Posterior cingulate gyrus (tissue), 11 donors: ENCODE measurements at regions not wholly inside any gene's neighbourhood (a gene's known extent, or its start where the extent isn't known, plus 50 kb on each side); places are given as distances from the start of the nearest gene placed in this dataset.

Experiments used
- DNase-seq, 10 donors: peaks; one replicate each; pipeline versions ENCODE4 v3.0.0 to v3.0.0-alpha.2; 2020 to 2021; ENCODE audit warnings: mixed read lengths in 3 of 10
- intact Hi-C: fragments of 100-400 bp; cut with DNase I; formaldehyde crosslinking; loops from one replicate; pipeline ENCODE4 v1.15.1; 2023

DNA sequence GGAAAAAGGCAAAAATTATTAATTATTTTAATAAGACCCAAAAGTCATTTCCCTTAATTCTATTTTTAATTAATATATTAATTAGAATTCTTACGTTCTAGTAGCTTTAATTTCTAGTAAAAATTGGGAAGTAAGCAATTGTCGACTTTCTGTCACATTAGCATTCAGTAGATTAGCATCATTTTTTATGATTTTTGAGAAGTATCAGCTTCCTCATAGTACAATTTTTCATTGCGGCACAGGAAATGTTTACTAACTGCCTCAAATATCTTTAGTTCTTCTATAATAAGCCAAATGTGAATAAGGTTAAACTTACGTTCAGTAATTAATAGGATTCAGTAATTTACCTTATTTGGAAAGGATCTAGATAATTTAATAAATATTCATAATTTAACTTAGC is 687.4 kb downstream of the EPM2A start:
- intact Hi-C loops: no loop called here
- DNase-seq: no peak

- intact Hi-C loops: no loop called here
Observed at GRCh38 chr6:145051661-145052060, 683.7 kb downstream of the EPM2A start.

DNA sequence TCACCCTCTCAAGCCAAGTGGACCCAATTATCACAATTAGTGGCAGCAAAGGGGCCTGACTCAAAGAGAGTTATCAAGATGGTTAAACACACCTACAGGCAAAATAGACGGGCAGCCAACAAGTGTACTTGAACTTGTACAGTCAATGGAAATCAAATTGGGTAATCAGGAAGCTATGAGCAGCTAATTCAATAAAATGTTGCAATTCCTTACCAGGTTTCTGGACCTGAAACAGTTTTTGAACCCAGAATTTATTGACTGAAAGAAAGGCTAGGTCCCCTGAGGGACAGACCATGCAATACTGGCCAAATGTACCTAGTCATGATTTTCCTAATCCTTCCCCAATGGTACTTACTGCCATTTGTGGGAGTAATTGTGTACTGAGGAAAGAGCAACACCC is 679.8 kb downstream of the EPM2A start:
- intact Hi-C loops: no loop called here
- DNase-seq: no peak

More at GRCh38 chr6:145051661-145052060, 683.7 kb downstream of the EPM2A start:
- DNase-seq: no peak

DNA sequence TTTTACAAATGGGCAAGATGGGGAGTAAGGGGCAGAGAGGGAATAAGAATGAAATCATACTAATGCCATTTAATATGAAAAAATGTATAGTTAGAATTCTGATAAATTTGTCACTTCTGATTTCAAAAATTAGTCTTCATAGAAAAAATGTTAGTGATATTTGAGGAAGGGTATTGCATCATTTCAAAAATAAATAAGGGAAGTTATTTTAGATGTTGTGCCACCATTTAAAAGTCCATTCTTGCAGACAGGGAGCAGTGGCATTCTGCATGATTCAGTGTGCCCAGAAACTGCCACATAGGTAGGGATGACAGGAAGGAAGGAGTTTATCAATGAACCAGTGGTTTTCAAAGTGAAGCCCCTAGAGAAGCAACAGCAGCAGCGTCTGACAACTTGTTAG is 674.6 kb downstream of the EPM2A start:
- no peak for DNase-seq
- intact Hi-C loops: no loop called here

- intact Hi-C loops: no loop called here
Observed at GRCh38 chr6:145063091-145063490, 672.2 kb downstream of the EPM2A start.

DNA sequence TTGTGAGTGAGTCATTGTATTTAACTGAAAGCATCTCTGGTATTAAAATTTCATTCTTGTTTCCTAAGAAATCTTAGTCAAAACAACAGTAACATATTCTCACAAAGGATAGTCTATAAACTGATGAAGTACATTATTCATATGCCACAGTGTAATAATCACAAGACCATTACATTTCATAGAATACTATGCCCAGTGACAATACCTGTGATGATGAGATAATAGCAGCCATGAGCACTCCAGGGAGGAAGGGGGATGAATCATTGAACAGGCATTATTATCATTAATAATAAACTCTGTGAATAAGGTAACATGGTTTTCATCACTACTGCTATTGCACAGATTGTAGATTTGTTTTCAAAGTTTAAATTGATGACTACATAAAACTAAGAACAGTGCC is 667.9 kb downstream of the EPM2A start:
- intact Hi-C loops: no loop called here
- no peak for DNase-seq

More at GRCh38 chr6:145063091-145063490, 672.2 kb downstream of the EPM2A start:
- DNase-seq: no peak

GRCh38 chr6:145068577-145068976 is 666.7 kb downstream of the EPM2A start:
- intact Hi-C loops: no loop called here
- DNase-seq: no peak

DNA sequence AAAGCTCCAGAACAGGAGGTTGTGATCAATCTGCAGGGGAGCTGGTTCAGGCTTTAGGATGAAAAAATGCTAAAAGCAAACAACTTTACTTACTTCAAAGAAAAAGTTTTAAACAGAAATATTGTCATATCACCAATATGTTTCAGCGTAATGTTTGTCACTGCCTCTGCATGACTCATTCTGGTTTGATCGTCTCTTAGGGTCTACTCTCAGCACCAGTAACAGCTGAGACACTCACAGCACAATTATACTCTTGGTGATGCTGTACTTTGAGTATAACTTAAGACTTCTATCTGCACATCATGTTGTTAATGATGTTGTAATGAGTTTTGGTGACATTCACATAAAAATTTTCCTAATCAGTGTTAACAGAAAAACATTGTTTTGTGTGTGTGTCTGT is 665.4 kb downstream of the EPM2A start:
- no peak for DNase-seq
- intact Hi-C loops: no loop called here

- no peak for DNase-seq
- intact Hi-C loops: no loop called here
Observed at GRCh38 chr6:145070791-145071190, 664.5 kb downstream of the EPM2A start.

DNA sequence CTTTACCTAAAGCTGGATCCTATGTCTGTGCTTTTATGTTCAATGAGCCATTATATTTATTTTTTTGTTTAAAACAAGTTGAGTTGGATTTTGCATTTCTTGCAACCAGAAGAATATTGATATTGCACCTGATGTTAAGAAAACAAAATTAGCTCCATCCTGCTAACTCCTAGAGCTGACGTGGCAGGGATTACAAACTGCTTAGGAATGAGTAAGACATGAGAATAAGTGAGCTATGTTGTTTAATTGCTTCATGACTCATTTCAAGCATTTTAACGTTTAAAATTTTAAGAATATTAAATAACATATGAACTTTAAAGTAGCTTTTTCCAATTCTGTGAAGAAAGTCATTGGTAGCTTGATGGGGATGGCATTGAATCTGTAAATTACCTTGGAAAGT is 663.5 kb downstream of the EPM2A start:
- intact Hi-C loops: no loop called here
- DNase-seq: no peak

DNA sequence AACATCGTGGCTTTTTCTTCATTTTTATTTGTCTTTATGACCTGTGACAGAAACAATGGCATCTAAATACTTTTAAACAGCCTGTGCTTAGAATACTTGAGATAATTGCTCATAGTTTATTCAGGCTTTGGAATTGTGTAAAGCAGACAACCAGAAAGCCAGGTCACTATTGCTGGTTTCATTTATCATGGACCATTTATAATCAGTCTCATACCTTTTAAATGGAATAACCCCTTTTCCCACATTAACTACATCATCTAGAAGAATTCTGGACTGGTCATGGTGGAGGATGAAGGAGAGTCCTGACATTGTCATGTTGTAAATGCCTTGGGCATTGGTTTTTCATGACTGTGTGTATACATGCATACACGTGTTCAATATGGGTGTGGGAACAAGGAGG is 661.5 kb downstream of the EPM2A start:
- DNase-seq: no peak
- intact Hi-C loops: no loop called here

DNA sequence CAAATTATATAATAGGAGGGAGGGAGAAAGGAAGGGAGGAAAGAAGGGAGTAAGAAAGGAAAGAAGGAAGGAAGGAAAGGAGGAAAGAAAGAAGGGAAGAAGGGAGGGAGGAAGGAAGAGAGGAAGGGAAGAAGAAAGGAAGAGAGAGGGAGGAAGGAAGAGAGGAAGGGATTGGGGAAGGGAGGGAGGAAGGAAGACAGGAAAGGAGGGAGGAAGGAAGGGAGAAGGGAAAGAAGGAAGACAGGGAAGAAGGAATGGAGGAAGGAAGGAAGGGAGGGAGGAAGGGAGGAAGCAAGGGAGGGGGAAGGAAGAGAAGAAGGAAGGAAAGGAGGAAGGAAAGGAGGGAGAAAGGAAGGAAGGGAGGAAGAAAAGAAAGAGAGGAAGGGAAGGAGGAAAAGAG is 660.5 kb downstream of the EPM2A start:
- intact Hi-C loops: no loop called here
- no peak for DNase-seq

GRCh38 chr6:145075425-145075824 is 659.9 kb downstream of the EPM2A start:
- no peak for DNase-seq
- intact Hi-C loops: no loop called here

- intact Hi-C loops: no loop called here
- DNase-seq: peak in 1 of 10 donors; percentile 57
Observed at GRCh38 chr6:145076115-145076841, 659.0 kb downstream of the EPM2A start.

GRCh38 chr6:145077382-145077781 is 657.9 kb downstream of the EPM2A start:
- DNase-seq: no peak
- intact Hi-C loops: no loop called here

GRCh38 chr6:145080651-145081050 is 654.7 kb downstream of the EPM2A start:
- DNase-seq: no peak
- intact Hi-C loops: no loop called here

GRCh38 chr6:145081677-145082076 is 653.6 kb downstream of the EPM2A start:
- intact Hi-C loops: no loop called here
- no peak for DNase-seq

DNA sequence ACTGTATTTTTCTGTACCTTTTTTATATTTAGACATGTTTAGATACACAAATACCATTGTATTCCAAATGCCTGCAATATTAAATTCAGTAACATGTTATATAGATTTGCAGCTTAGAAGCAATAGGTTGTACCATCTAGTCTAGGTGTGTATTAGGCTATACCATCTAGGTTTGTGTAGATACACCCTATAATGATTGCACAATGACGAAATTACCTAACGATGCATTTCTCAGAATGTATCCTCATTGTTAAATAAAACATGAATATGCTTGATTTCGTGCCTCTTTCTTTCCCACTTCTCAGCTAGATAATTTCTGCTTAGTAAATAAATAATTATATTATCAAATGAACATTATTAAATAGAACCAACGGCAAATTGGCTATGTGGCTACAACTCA is 653.0 kb downstream of the EPM2A start:
- intact Hi-C loops: no loop called here
- no peak for DNase-seq

- intact Hi-C loops: no loop called here
- DNase-seq: peak in 1 of 10 donors; percentile 73
Observed at GRCh38 chr6:145086197-145086596, 649.1 kb downstream of the EPM2A start.

DNA sequence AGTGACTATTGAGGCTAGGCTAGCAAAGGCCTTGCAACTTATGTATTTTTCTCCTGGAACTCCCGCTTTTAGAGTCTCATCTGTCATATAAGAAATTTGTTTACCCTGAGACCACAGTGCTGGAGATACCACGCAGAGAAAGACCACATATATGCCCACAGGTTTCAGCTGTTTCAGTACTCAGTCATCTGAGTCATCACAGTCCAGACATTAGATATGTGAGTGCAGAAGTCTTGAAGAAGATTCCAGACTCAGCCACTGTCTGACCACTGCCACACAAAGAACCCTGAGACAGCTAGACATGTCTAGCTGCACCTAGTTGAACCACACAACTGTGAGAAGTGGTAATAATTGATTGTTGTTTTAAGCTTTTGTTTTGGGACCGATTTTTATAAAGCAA is 648.3 kb downstream of the EPM2A start:
- intact Hi-C loops: no loop called here
- DNase-seq: no peak

- DNase-seq: no peak
- intact Hi-C loops: no loop called here
Observed at GRCh38 chr6:145090801-145091585, 644.3 kb downstream of the EPM2A start.

- intact Hi-C loops: no loop called here
- DNase-seq: no peak
Observed at GRCh38 chr6:145091586-145092142, 643.7 kb downstream of the EPM2A start.
